HEK293 (cell line): ENCODE measurements at regions not wholly inside any gene's neighbourhood (a gene's known extent, or its start where the extent isn't known, plus 50 kb on each side); places are given as distances from the start of the nearest gene placed in this dataset.

Experiments used
- CTCF ChIA-PET: fragments of 350-600 bp; formaldehyde crosslinking; extraction: SDS; loops from one replicate; lab custom pipeline; 2021; ENCODE audit warnings: antibody characterized with exemption; lab: Yijun Ruan, JAX
- POLR2A ChIA-PET: fragments of 300-600 bp; formaldehyde crosslinking; extraction: SDS; loops from one replicate; lab custom pipeline; 2020; ENCODE audit warnings: antibody characterized with exemption, inconsistent platforms; lab: Yijun Ruan, JAX
- H3K27ac ChIP-seq: fragments of 200-500 bp; sonication (Bioruptor generic); 2 replicates; pipeline ENCODE4 v1.5.1; 2014; ENCODE audit warnings: low read depth, low read length, control low read depth, inconsistent platforms; ENCODE audit errors: extremely low read depth
- H3K36me3 ChIP-seq, 2 experiments: fragments of 200-500 bp in 1 of 2; sonication (Bioruptor generic) in 1 of 2; 1 replicate in 1 of 2; 2 replicates in 1 of 2; pipeline ENCODE4 v1.5.1; 2014 to 2017; ENCODE audit warnings: inconsistent platforms in 2 of 2, low read length in 2 of 2; ENCODE audit not compliant: control insufficient read depth in 2 of 2, insufficient read depth in 1 of 2
- H3K4me1 ChIP-seq: fragments of 200-500 bp; sonication (Bioruptor generic); 2 replicates; pipeline ENCODE4 v1.5.1; 2014; ENCODE audit warnings: mild to moderate bottlenecking, low read length, inconsistent platforms; ENCODE audit not compliant: control insufficient read depth, insufficient read depth
- H3K4me3 ChIP-seq: 2 replicates; pipeline ENCODE4 v1.5.1; 2011; ENCODE audit warnings: low read depth, mild to moderate bottlenecking, control low read depth, low read length, moderate library complexity
- H3K9me3 ChIP-seq: fragments of 200-500 bp; sonication (Bioruptor generic); 2 replicates; pipeline ENCODE4 v1.5.1; 2014; ENCODE audit warnings: low read depth, low read length, inconsistent platforms; ENCODE audit not compliant: control insufficient read depth, insufficient read depth
- KLF1 ChIP-seq: fragments of 450-650 bp; formaldehyde crosslinking; IDR thresholded peaks from 2 replicates; pipeline ENCODE4 v1.5.1; 2016; ENCODE audit warnings: missing biosample characterization, missing genetic modification characterization
- KLF9 ChIP-seq: fragments of 450-650 bp; formaldehyde crosslinking; IDR thresholded peaks from 2 replicates; pipeline ENCODE4 v1.5.1; 2016; ENCODE audit warnings: missing biosample characterization, missing genetic modification characterization, low read depth
- ZEB2 ChIP-seq: fragments of 450-650 bp; formaldehyde crosslinking; IDR thresholded peaks from 2 replicates; pipeline ENCODE4 v1.5.1; 2016; ENCODE audit warnings: missing biosample characterization, missing genetic modification characterization
- ZNF10 ChIP-seq: fragments of 450-650 bp; formaldehyde crosslinking; IDR thresholded peaks from 2 replicates; pipeline ENCODE4 v1.5.1; 2017; ENCODE audit warnings: missing biosample characterization, missing genetic modification characterization
- ZNF133 ChIP-seq: fragments of 450-650 bp; formaldehyde crosslinking; IDR thresholded peaks from 2 replicates; pipeline ENCODE4 v1.5.1; 2016; ENCODE audit warnings: missing biosample characterization, missing genetic modification characterization
- ZNF19 ChIP-seq: fragments of 450-650 bp; formaldehyde crosslinking; IDR thresholded peaks from 2 replicates; pipeline ENCODE4; 2016; ENCODE audit warnings: missing biosample characterization, missing genetic modification characterization, low read depth
- ZNF221 ChIP-seq: fragments of 450-650 bp; formaldehyde crosslinking; IDR thresholded peaks from 2 replicates; pipeline ENCODE4 v1.5.1; 2017; ENCODE audit warnings: missing biosample characterization, missing genetic modification characterization, borderline replicate concordance
- ZNF274 ChIP-seq, 2 experiments: fragments of 200-500 bp in 1 of 2; fragments of 450-650 bp in 1 of 2; sonication (Bioruptor generic) in 1 of 2; formaldehyde crosslinking in 1 of 2; IDR thresholded peaks; 2 replicates each; pipeline versions ENCODE4 v1.5.1 to v1.6.1; 2014 to 2016; ENCODE audit warnings: borderline replicate concordance in 1 of 2, inconsistent platforms in 1 of 2, low read length in 1 of 2, missing biosample characterization in 1 of 2, missing genetic modification characterization in 1 of 2
- ZNF366 ChIP-seq: fragments of 450-650 bp; formaldehyde crosslinking; conservative IDR thresholded peaks from 2 replicates; pipeline ENCODE4 v1.5.1; 2016; ENCODE audit warnings: missing biosample characterization, missing genetic modification characterization
- ZNF426 ChIP-seq: fragments of 450-650 bp; formaldehyde crosslinking; IDR thresholded peaks from 2 replicates; pipeline ENCODE4 v1.5.1; 2017; ENCODE audit warnings: missing biosample characterization, missing genetic modification characterization, mild to moderate bottlenecking, inconsistent platforms, moderate library complexity
- ZNF510 ChIP-seq: fragments of 450-650 bp; formaldehyde crosslinking; IDR thresholded peaks from 2 replicates; pipeline ENCODE4 v1.5.1; 2018; ENCODE audit warnings: mild to moderate bottlenecking, missing genetic modification characterization, missing biosample characterization; ENCODE audit not compliant: insufficient replicate concordance
- ZNF514 ChIP-seq: fragments of 450-650 bp; formaldehyde crosslinking; IDR thresholded peaks from 2 replicates; pipeline ENCODE4 v1.5.1; 2016; ENCODE audit warnings: missing biosample characterization, missing genetic modification characterization
- ZNF555 ChIP-seq: fragments of 450-650 bp; formaldehyde crosslinking; conservative IDR thresholded peaks from 2 replicates; pipeline ENCODE4 v1.5.1; 2017; ENCODE audit warnings: missing biosample characterization, mild to moderate bottlenecking, missing genetic modification characterization, inconsistent platforms
- ZNF623 ChIP-seq: fragments of 450-650 bp; formaldehyde crosslinking; IDR thresholded peaks from 2 replicates; pipeline ENCODE4 v1.5.1; 2016; ENCODE audit warnings: missing biosample characterization, missing genetic modification characterization
- ZNF654 ChIP-seq: fragments of 450-650 bp; formaldehyde crosslinking; IDR thresholded peaks from 2 replicates; pipeline ENCODE4 v1.5.1; 2016; ENCODE audit warnings: low read depth, missing biosample characterization, missing genetic modification characterization
- ZNF660 ChIP-seq: fragments of 450-650 bp; IDR thresholded peaks from 2 replicates; pipeline ENCODE4 v1.5.1; 2018; ENCODE audit warnings: missing biosample characterization, mild to moderate bottlenecking, missing genetic modification characterization
- ZNF791 ChIP-seq: fragments of 450-650 bp; formaldehyde crosslinking; IDR thresholded peaks from 2 replicates; pipeline ENCODE4 v1.5.1; 2016; ENCODE audit warnings: missing biosample characterization, missing genetic modification characterization
- TF ChIP-seq, protein P1 (sequence below): fragments of 450-650 bp; formaldehyde crosslinking; IDR thresholded peaks from 2 replicates; pipeline ENCODE4 v1.5.1; 2016; ENCODE audit warnings: missing biosample characterization, missing genetic modification characterization
- TF ChIP-seq, protein P2 (sequence below): fragments of 450-650 bp; IDR thresholded peaks from 2 replicates; pipeline ENCODE4 v1.5.1; 2018; ENCODE audit warnings: missing biosample characterization, missing genetic modification characterization
- TF ChIP-seq, protein P3 (sequence below): fragments of 450-650 bp; formaldehyde crosslinking; IDR thresholded peaks from 2 replicates; pipeline ENCODE4 v1.5.0; 2017; ENCODE audit warnings: missing biosample characterization, missing genetic modification characterization, borderline replicate concordance
- TF ChIP-seq, protein P4 (sequence below): fragments of 450-650 bp; formaldehyde crosslinking; IDR thresholded peaks from 2 replicates; pipeline ENCODE4 v1.5.1; 2016; ENCODE audit warnings: missing biosample characterization, missing genetic modification characterization

DNA sequence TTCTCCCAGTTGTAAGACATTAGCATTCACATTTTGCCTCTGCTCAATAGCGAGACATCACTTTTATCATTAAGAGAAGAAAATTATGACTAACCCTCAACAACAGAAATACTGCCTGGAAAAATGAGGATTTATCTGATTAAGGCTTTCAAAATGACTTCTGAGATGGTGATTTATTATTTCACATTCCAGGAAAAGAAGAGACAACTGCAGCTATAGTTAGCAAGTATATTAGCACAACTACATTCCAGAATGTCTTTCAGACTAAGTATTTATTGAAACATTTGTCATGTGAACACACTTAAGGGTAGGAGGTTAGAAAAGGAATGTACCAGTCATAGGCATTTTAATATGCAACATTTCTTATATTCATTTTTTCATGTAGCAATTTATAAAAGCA is 162.0 kb downstream of the IQUB start:
- no peaks in the 10 kb centered on the region for H3K36me3 ChIP-seq
- no peak for TF ChIP-seq KLF1
- TF ChIP-seq ZEB2: no peak
- TF ChIP-seq ZNF510 (tag by site-specific recombination): no peak
- no peak for TF ChIP-seq ZNF10
- TF ChIP-seq ZNF660 (tag by site-specific recombination): no peak
- TF ChIP-seq, protein P1, sequence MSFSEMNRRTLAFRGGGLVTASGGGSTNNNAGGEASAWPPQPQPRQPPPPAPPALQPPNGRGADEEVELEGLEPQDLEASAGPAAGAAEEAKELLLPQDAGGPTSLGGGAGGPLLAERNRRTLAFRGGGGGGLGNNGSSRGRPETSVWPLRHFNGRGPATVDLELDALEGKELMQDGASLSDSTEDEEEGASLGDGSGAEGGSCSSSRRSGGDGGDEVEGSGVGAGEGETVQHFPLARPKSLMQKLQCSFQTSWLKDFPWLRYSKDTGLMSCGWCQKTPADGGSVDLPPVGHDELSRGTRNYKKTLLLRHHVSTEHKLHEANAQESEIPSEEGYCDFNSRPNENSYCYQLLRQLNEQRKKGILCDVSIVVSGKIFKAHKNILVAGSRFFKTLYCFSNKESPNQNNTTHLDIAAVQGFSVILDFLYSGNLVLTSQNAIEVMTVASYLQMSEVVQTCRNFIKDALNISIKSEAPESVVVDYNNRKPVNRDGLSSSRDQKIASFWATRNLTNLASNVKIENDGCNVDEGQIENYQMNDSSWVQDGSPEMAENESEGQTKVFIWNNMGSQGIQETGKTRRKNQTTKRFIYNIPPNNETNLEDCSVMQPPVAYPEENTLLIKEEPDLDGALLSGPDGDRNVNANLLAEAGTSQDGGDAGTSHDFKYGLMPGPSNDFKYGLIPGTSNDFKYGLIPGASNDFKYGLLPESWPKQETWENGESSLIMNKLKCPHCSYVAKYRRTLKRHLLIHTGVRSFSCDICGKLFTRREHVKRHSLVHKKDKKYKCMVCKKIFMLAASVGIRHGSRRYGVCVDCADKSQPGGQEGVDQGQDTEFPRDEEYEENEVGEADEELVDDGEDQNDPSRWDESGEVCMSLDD (tag by site-specific recombination): no peak
- TF ChIP-seq ZNF426 (tag by site-specific recombination): no peak
- TF ChIP-seq ZNF274 (IDR thresholded peaks at IDR 0.05; ENCODE audit: low read length): no peak
- TF ChIP-seq ZNF274 (tag by site-specific recombination; IDR thresholded peaks at IDR 0.05; ENCODE audit: borderline replicate concordance): no peak
- no peak for TF ChIP-seq ZNF19 (tag by site-specific recombination)
- no peak for TF ChIP-seq KLF9
- TF ChIP-seq, protein P2, sequence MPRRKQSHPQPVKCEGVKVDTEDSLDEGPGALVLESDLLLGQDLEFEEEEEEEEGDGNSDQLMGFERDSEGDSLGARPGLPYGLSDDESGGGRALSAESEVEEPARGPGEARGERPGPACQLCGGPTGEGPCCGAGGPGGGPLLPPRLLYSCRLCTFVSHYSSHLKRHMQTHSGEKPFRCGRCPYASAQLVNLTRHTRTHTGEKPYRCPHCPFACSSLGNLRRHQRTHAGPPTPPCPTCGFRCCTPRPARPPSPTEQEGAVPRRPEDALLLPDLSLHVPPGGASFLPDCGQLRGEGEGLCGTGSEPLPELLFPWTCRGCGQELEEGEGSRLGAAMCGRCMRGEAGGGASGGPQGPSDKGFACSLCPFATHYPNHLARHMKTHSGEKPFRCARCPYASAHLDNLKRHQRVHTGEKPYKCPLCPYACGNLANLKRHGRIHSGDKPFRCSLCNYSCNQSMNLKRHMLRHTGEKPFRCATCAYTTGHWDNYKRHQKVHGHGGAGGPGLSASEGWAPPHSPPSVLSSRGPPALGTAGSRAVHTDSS (tag by site-specific recombination): no peak
- TF ChIP-seq, protein P3, sequence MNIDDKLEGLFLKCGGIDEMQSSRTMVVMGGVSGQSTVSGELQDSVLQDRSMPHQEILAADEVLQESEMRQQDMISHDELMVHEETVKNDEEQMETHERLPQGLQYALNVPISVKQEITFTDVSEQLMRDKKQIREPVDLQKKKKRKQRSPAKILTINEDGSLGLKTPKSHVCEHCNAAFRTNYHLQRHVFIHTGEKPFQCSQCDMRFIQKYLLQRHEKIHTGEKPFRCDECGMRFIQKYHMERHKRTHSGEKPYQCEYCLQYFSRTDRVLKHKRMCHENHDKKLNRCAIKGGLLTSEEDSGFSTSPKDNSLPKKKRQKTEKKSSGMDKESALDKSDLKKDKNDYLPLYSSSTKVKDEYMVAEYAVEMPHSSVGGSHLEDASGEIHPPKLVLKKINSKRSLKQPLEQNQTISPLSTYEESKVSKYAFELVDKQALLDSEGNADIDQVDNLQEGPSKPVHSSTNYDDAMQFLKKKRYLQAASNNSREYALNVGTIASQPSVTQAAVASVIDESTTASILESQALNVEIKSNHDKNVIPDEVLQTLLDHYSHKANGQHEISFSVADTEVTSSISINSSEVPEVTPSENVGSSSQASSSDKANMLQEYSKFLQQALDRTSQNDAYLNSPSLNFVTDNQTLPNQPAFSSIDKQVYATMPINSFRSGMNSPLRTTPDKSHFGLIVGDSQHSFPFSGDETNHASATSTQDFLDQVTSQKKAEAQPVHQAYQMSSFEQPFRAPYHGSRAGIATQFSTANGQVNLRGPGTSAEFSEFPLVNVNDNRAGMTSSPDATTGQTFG (tag by site-specific recombination): no peak
- no peak for TF ChIP-seq ZNF366 (tag by site-specific recombination)
- TF ChIP-seq ZNF791 (tag by site-specific recombination): no peak
- no peak for TF ChIP-seq ZNF133 (tag by site-specific recombination)
- no peak for TF ChIP-seq ZNF221 (tag by site-specific recombination)
- TF ChIP-seq, all 188 proteins: peak for 0
- H3K4me3 ChIP-seq: no peak overlapping the region
- ChIA-PET POLR2A (no interaction called here), CTCF (interaction anchor here (0.6 kb wide), 1 partner anchor 150 kb away, joined by 3 read pairs; no protein-coding TSS in a partner anchor)
- H3K4me1 ChIP-seq: no peaks in the 10 kb centered on the region
- H3K27ac ChIP-seq: no peak overlapping the region
- no peaks in the 10 kb centered on the region for H3K9me3 ChIP-seq

DNA sequence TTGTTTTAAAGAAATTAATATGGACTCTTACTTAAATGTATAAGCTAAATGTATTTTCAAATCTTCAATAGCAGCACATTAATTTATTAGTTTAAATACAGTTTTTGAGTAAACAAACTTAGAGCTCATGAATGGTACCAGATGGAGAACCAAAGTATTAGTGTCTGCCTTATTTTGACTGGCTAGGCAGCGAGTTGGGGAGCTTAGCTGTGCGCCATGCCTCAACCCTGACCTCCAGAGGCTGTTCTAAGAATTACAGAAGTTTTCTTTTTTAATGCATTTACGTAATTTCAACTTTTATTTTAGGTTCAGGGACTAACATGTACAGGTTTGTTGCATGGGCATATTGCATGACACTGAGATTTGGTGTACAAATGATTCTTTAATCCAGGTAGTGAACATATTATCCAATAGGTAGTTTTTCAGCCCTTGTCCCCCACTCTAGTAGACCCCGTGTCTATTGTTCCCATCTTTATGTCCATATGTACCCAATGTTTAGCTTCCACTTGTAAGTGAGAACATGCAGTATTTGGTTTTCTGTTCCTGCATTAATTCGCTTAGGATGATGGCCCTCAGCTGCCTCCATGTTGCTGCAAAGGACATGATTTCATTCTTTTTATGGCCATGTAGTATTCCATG is 166.8 kb downstream of the IQUB start:
- no peaks in the 10 kb centered on the region for H3K36me3 ChIP-seq
- no peak overlapping the region for H3K4me3 ChIP-seq
- CTCF ChIA-PET: interaction anchor here (0.6 to 3.5 kb wide), 28 partner anchors 8 to 728 kb away, joined by 3 to 45 read pairs (median 5); no protein-coding TSS in a partner anchor
- no peaks in the 10 kb centered on the region for H3K4me1 ChIP-seq
- POLR2A ChIA-PET: no interaction called here
- H3K27ac ChIP-seq: no peak overlapping the region
- no peak for TF ChIP-seq ZNF555
- TF ChIP-seq, protein P4, sequence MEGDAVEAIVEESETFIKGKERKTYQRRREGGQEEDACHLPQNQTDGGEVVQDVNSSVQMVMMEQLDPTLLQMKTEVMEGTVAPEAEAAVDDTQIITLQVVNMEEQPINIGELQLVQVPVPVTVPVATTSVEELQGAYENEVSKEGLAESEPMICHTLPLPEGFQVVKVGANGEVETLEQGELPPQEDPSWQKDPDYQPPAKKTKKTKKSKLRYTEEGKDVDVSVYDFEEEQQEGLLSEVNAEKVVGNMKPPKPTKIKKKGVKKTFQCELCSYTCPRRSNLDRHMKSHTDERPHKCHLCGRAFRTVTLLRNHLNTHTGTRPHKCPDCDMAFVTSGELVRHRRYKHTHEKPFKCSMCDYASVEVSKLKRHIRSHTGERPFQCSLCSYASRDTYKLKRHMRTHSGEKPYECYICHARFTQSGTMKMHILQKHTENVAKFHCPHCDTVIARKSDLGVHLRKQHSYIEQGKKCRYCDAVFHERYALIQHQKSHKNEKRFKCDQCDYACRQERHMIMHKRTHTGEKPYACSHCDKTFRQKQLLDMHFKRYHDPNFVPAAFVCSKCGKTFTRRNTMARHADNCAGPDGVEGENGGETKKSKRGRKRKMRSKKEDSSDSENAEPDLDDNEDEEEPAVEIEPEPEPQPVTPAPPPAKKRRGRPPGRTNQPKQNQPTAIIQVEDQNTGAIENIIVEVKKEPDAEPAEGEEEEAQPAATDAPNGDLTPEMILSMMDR (tag by site-specific recombination): 0 out of 2 replicates have a peak, but pooled peaks have one; percentile 10
- TF ChIP-seq ZNF654 (tag by site-specific recombination): peak; percentile 72
- TF ChIP-seq ZNF623 (tag by site-specific recombination): no peak
- TF ChIP-seq ZNF514 (tag by site-specific recombination): no peak
- H3K9me3 ChIP-seq: no peaks in the 10 kb centered on the region
